ENCODE measurements at regions not wholly inside any gene's neighbourhood (a gene's known extent, or its start where the extent isn't known, plus 50 kb on each side); places are given as distances from the start of the nearest gene placed in this dataset.
A peak's percentile ranks its signal among the peaks of the same experiment; 100 is the strongest.

GRCh38 chr2:106982350-106982749 lies 96.4 kb upstream of the ST6GAL2 start:
- DNase-seq: no peak

- no peak for DNase-seq
Observed at GRCh38 chr2:106983305-106983704, 97.3 kb upstream of the ST6GAL2 start.

DNA sequence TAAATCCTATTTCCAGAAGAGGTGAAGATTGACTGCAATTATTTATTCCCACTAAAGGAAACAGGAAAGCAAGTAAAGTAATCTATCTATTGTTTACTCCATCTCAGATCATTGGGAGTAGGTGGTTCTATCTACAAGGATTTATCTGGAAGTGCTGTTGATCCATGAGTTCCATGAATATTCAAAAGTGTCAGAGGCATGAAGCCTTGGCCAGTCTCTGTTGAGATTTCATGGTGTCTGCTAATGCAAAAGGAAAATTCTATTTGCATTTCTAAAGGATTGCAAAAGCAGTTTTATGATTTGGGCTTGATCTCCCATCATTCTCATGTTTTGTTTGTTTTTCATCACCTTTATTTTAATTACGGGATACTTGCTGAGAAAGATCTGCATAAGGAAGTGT lies 102.4 kb upstream of the ST6GAL2 start:
- no peak for DNase-seq

DNA sequence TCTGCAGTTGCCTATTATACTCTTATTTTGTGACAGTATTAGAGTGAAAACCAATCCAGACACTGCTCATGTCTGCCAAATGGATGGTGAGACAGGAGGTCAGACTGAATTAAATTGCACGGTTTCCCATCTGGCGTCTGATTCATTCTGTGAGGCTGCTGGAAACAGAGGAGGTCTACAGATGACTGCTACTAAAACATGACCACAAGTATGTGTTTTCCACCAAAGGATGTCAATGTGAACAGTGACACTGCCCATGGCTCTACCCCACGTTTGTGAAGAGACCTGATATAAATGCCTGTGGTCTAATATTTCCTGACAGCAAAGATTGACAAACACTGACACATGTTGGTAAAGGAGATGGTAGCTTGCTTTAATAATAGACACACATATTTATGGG lies 104.3 kb upstream of the ST6GAL2 start:
- DNase-seq: no peak

- DNase-seq: no peak
Observed at GRCh38 chr2:106991866-106992265, 105.9 kb upstream of the ST6GAL2 start.

GRCh38 chr2:106995556-106995955 lies 109.6 kb upstream of the ST6GAL2 start:
- no peak for DNase-seq

DNA sequence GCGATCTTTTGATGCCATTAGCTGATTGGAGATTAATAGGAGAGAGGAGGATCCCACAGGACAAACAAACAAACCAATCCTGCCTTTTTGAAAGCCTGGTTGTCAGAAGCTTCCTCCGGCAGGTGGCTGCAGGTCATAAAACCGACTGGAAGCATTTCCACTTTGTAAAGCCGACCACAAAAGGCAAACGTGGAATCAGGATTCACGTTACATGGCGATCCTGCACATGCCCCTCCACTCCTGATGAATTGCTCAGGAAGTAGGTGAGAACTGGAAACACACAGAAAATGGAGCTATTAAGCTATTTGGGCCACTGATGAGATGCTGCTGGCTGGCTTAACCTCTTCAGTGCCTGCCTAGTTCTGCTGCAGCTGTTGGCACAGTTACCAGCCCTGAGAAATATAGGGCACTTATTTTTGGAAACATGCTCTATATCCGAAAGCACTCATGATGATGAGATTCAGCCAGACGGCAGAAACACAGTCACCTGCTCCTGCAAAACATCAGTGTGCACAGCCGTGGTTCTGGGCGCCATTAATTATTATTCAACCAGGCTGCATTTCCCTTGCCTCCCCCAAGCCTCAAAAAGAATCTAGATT lies 110.3 kb upstream of the ST6GAL2 start:
- peak; percentile 97 for DNase-seq

DNA sequence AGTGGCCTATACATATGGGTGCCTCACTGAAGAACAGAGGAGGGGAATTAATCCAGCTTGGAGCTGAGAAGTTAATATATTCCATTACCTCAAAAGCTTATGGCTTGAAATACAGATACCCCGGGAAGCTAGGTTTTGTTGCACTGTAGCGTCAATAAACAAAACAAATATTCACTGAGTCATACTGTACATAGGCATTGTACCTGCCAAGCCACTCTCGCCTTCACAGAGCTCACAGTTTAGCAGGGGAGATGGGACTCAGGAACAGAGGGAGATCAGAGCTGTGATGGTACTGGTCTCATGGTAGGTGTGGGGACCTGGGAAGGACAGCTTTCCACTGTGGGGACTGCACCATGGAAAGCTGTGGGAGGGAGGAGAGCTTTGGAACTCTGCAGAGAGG lies 111.2 kb upstream of the ST6GAL2 start:
- DNase-seq: peak; percentile 38

GRCh38 chr2:107001062-107001461 lies 115.1 kb upstream of the ST6GAL2 start:
- no peak for DNase-seq

GRCh38 chr2:107001551-107001950 lies 115.6 kb upstream of the ST6GAL2 start:
- no peak for DNase-seq

GRCh38 chr2:107001964-107002696 lies 116.2 kb upstream of the ST6GAL2 start:
- DNase-seq: no peak

GRCh38 chr2:107002735-107003134 lies 116.8 kb upstream of the ST6GAL2 start:
- DNase-seq: no peak

- no peak for DNase-seq
Observed at GRCh38 chr2:107005853-107006252, 119.9 kb upstream of the ST6GAL2 start.

- DNase-seq: no peak
Observed at GRCh38 chr2:107006836-107007235, 120.9 kb upstream of the ST6GAL2 start.

GRCh38 chr2:107007927-107008326 lies 122.0 kb upstream of the ST6GAL2 start:
- no peak for DNase-seq

DNA sequence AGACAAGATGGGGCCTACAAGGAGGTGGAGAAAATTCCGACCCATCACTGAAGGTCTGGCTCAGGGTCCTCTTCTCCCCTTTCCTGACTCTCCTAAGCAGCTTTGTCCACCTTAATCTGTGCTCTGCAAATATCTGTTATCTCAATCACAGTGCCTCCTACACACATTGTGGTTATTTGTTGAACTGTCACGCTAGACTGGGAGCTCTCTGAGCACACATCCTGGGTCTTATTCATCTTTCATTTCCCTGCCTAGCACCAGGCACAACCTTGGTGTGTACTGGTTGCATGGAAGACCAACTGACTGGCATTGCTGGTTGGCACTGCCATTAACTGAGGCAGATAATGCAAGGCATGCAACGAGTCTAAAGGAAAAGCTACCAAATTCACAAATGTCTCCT lies 122.9 kb upstream of the ST6GAL2 start:
- DNase-seq: no peak

- DNase-seq: no peak
Observed at GRCh38 chr2:107009275-107009674, 123.3 kb upstream of the ST6GAL2 start.

GRCh38 chr2:107012714-107013306 lies 126.8 kb upstream of the ST6GAL2 start:
- no peak for DNase-seq

DNA sequence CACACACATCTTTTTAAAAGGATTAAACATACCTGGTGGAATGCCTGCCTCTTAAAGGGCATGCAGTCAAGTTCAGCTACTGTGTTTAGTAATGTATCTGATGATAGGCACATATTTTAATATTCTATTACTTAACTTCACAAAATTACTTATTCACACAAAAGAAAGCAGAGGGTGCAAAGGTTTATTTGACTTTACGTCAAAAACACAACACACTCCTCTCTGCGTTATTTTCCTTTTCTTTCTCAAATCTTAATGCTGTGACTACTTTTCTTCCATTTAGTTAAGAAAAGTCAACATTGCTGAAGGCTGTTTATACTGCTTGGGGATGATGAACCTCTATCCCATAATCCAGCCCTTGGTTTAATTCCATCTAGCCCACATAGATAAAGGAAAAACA lies 127.9 kb upstream of the ST6GAL2 start:
- DNase-seq: no peak

- no peak for DNase-seq
Observed at GRCh38 chr2:107018366-107018765, 132.4 kb upstream of the ST6GAL2 start.

GRCh38 chr2:107020392-107020791 lies 134.4 kb upstream of the ST6GAL2 start:
- DNase-seq: no peak

DNA sequence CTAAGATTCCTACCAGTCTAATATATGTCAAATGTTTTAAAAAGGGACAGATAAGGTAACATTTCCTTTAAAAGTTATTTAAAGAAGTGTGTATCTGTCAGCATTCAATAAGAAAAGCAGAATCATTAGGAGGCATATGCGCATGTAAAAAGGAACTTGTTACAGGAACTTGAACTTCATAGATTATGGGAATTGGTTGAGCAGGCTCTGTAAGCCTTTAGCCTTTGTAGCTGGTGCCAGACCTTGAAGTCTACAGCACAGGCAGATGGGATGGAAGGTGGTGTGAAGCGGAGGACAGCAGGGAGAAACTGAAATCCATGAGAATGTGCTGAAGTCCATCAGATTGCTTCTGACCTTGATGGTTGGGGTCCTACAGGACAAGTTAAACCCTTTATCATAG lies 138.3 kb upstream of the ST6GAL2 start:
- DNase-seq: no peak

- no peak for DNase-seq
Observed at GRCh38 chr2:107025291-107025857, 139.4 kb upstream of the ST6GAL2 start.

GRCh38 chr2:107025869-107026380 lies 140.0 kb upstream of the ST6GAL2 start:
- no peak for DNase-seq
